ENCODE measurements at regions not wholly inside any gene's neighbourhood (a gene's known extent, or its start where the extent isn't known, plus 50 kb on each side); places are given as distances from the start of the nearest gene placed in this dataset.

DNA sequence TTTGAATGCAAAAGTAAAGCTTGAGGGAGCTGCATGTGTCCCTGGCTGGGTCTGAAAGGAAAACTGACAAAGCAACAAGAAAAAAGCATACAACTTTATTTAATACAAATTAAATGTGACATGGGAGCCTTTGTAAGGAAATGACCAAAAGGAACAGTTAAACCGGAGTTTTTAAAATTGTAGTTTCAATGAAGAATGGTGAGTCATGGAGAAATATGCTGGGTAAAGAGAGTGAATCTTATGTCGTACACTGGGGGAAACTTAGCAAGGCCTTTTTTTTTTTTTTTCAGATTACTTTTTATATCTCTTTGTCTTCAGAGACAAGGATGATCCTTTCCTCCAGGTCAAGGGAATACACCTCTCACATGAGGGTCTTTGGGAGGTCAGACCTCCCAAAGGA is 50.1 kb upstream of the FBXL17 start:
- Histone ChIP-seq H3K4me2 (ENCODE audit: low read length) (peak overlapping the region; percentile 29), H3K9ac (ENCODE audit: low read depth, low read length) (peak overlapping the region; percentile 23), H3K9me3 (replicated peaks; ENCODE audit: low read length) (no peaks in the 10 kb centered on the region), H3K4me3 (ENCODE audit: low read length) (no peak overlapping the region), H3K4me1 (ENCODE audit: control insufficient read depth, insufficient read depth, low read length) (peaks cover 19% of the 10 kb centered on the region), H3K36me3 (ENCODE audit: insufficient read depth, low read length) (no peaks in the 10 kb centered on the region), H3K27me3 (ENCODE audit: control insufficient read depth, insufficient read depth, low read length) (no peaks in the 10 kb centered on the region)
